NCI-H2081 treated with DMSO at 0.1 percent for 48 hours (cell line): ENCODE measurements at regions not wholly inside any gene's neighbourhood (a gene's known extent, or its start where the extent isn't known, plus 50 kb on each side); places are given as distances from the start of the nearest gene placed in this dataset.

Source experiments
- DNase-seq: peaks from one replicate; lab custom pipeline; 2025; lab: John Stamatoyannopoulos, UW

GRCh38 chr6:33967966-33968724 lies 164.3 kb upstream of the MLN start:
- no peak for DNase-seq

- DNase-seq = no peak
These were observed 163.5 kb upstream of the MLN start for GRCh38 chr6:33967265-33967767.

- DNase-seq = no peak
These were observed 162.7 kb upstream of the MLN start for GRCh38 chr6:33966536-33966935.

- DNase-seq = no peak
These were observed 162.0 kb upstream of the MLN start for GRCh38 chr6:33965766-33966165.

- no peak for DNase-seq
These were observed 160.6 kb upstream of the MLN start for GRCh38 chr6:33964387-33964786.

GRCh38 chr6:33963136-33963750 lies 159.4 kb upstream of the MLN start:
- DNase-seq = no peak

- DNase-seq = no peak
These were observed 158.6 kb upstream of the MLN start for GRCh38 chr6:33962246-33963027.

GRCh38 chr6:33961691-33962090 lies 157.9 kb upstream of the MLN start:
- DNase-seq = no peak

GRCh38 chr6:33960345-33961313 lies 156.8 kb upstream of the MLN start:
- no peak for DNase-seq

GRCh38 chr6:33959661-33960344 lies 156.0 kb upstream of the MLN start:
- no peak for DNase-seq

- DNase-seq = no peak
These were observed 155.5 kb upstream of the MLN start for GRCh38 chr6:33959329-33959651.

- no peak for DNase-seq
These were observed 154.9 kb upstream of the MLN start for GRCh38 chr6:33958526-33959328.

GRCh38 chr6:33957892-33958525 lies 154.2 kb upstream of the MLN start:
- no peak for DNase-seq

- DNase-seq = no peak
These were observed 153.5 kb upstream of the MLN start for GRCh38 chr6:33957131-33957891.

- DNase-seq = no peak
These were observed 152.4 kb upstream of the MLN start for GRCh38 chr6:33956206-33956605.

GRCh38 chr6:33955566-33955965 lies 151.8 kb upstream of the MLN start:
- no peak for DNase-seq

- DNase-seq = no peak
These were observed 150.7 kb upstream of the MLN start for GRCh38 chr6:33954453-33954852.

- no peak for DNase-seq
These were observed 149.4 kb upstream of the MLN start for GRCh38 chr6:33953171-33953570.

- no peak for DNase-seq
These were observed 148.2 kb upstream of the MLN start for GRCh38 chr6:33952016-33952415.
